MG63 (cell line): ENCODE measurements at regions not wholly inside any gene's neighbourhood (a gene's known extent, or its start where the extent isn't known, plus 50 kb on each side); places are given as distances from the start of the nearest gene placed in this dataset.

Source experiments
- DNase-seq: peaks from one replicate; pipeline ENCODE4 v3.0.0-alpha.2; 2020
- H3K27me3 ChIP-seq: fragments of 250-450 bp; sonication (Bioruptor Pico); 2 replicates; pipeline ENCODE4 v1.5.1; 2020; ENCODE audit warnings: mild to moderate bottlenecking, moderate library complexity
- H3K36me3 ChIP-seq: fragments of 250-450 bp; sonication (Bioruptor Pico); 2 replicates; pipeline ENCODE4 v1.5.1; 2020; ENCODE audit warnings: mild to moderate bottlenecking, moderate library complexity
- H3K4me3 ChIP-seq: fragments of 250-450 bp; sonication (Bioruptor Pico); 2 replicates; pipeline ENCODE4 v1.5.1; 2020; ENCODE audit warnings: mild to moderate bottlenecking, moderate library complexity
- H3K9me3 ChIP-seq: fragments of 250-450 bp; sonication (Bioruptor Pico); 2 replicates; pipeline ENCODE4 v1.5.1; 2020; ENCODE audit warnings: mild to moderate bottlenecking, moderate library complexity

- H3K27me3 ChIP-seq, result no peaks in the 10 kb centered on the region
- H3K9me3 ChIP-seq, result no peaks in the 10 kb centered on the region
- no peaks in the 10 kb centered on the region for H3K36me3 ChIP-seq
- DNase-seq, result no peak
- H3K4me3 ChIP-seq, result no peak overlapping the region
Observed at GRCh38 chr5:71839096-71839884, 120.2 kb downstream of the CARTPT start.

- DNase-seq, result no peak
- no peaks in the 10 kb centered on the region for H3K36me3 ChIP-seq
- no peaks in the 10 kb centered on the region for H3K27me3 ChIP-seq
- H3K4me3 ChIP-seq, result no peak overlapping the region
- no peaks in the 10 kb centered on the region for H3K9me3 ChIP-seq
Observed at GRCh38 chr5:71841107-71841506, 122.0 kb downstream of the CARTPT start.

DNA sequence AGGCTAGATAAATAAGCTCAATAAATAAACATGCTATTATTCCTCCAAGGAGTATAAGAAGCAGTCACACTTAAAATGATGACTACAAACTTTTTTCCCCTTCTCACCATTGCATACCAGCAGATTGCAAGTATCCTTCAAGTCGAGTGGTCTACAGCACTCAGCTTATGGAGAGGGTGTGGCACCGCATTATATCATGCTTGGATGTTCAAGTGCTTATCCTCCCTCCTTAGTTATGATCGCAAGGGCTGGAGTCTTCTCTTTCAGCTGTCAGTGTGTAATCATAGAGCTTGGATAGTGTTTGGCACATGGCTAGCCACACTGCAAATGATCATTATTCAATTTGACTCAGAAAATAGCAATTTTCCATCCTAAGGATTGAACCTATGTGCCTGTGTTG lies 124.0 kb downstream of the CARTPT start:
- Histone ChIP-seq H3K36me3 (no peaks in the 10 kb centered on the region), H3K27me3 (no peaks in the 10 kb centered on the region), H3K4me3 (no peak overlapping the region), H3K9me3 (no peaks in the 10 kb centered on the region)
- no peak for DNase-seq

DNA sequence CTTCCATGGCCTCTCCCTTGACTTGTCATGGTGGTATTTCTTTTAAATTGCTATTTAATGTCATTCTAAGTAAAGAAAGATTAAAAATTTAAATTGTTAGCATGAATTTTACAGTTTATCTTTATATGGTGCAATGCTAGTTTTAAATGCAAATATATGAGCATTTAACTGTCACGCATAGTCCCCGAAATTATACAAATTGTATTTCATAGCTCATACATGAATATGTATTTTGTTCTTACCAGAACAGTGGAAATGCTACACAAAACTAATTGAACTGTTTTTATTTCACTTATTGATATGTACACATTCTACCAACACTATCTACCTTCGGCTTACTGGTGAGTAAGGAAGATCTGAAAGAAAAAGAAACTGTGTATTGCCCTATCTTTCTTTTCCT lies 125.8 kb downstream of the CARTPT start:
- Histone ChIP-seq H3K4me3 (no peak overlapping the region), H3K9me3 (no peaks in the 10 kb centered on the region), H3K36me3 (no peaks in the 10 kb centered on the region), H3K27me3 (no peaks in the 10 kb centered on the region)
- DNase-seq, result no peak

GRCh38 chr5:71859515-71859914 lies 140.4 kb downstream of the CARTPT start:
- Histone ChIP-seq H3K4me3 (no peak overlapping the region), H3K27me3 (no peaks in the 10 kb centered on the region), H3K9me3 (peaks cover 10% of the 10 kb centered on the region), H3K36me3 (no peaks in the 10 kb centered on the region)
- no peak for DNase-seq

GRCh38 chr5:71860048-71860447 lies 141.0 kb downstream of the CARTPT start:
- no peaks in the 10 kb centered on the region for H3K27me3 ChIP-seq
- peaks cover 8% of the 10 kb centered on the region for H3K9me3 ChIP-seq
- H3K36me3 ChIP-seq, result no peaks in the 10 kb centered on the region
- no peak for DNase-seq
- H3K4me3 ChIP-seq, result no peak overlapping the region

GRCh38 chr5:71861682-71862081 lies 142.6 kb downstream of the CARTPT start:
- Histone ChIP-seq H3K27me3 (no peaks in the 10 kb centered on the region), H3K4me3 (no peak overlapping the region), H3K9me3 (peaks cover under 1% of the 10 kb centered on the region; the same call in 1 of the 2 replicates), H3K36me3 (no peaks in the 10 kb centered on the region)
- no peak for DNase-seq

GRCh38 chr5:71862087-71862486 lies 143.0 kb downstream of the CARTPT start:
- Histone ChIP-seq H3K4me3 (no peak overlapping the region), H3K36me3 (no peaks in the 10 kb centered on the region), H3K9me3 (no peaks in the 10 kb centered on the region), H3K27me3 (no peaks in the 10 kb centered on the region)
- no peak for DNase-seq

GRCh38 chr5:71862507-71863060 lies 143.5 kb downstream of the CARTPT start:
- H3K36me3 ChIP-seq, result no peaks in the 10 kb centered on the region
- H3K27me3 ChIP-seq, result no peaks in the 10 kb centered on the region
- no peak for DNase-seq
- no peaks in the 10 kb centered on the region for H3K9me3 ChIP-seq
- no peak overlapping the region for H3K4me3 ChIP-seq

GRCh38 chr5:71864730-71865601 lies 145.9 kb downstream of the CARTPT start:
- H3K27me3 ChIP-seq, result no peaks in the 10 kb centered on the region
- no peak overlapping the region for H3K4me3 ChIP-seq
- H3K9me3 ChIP-seq, result no peaks in the 10 kb centered on the region
- no peaks in the 10 kb centered on the region for H3K36me3 ChIP-seq
- DNase-seq, result peak; percentile 90

DNA sequence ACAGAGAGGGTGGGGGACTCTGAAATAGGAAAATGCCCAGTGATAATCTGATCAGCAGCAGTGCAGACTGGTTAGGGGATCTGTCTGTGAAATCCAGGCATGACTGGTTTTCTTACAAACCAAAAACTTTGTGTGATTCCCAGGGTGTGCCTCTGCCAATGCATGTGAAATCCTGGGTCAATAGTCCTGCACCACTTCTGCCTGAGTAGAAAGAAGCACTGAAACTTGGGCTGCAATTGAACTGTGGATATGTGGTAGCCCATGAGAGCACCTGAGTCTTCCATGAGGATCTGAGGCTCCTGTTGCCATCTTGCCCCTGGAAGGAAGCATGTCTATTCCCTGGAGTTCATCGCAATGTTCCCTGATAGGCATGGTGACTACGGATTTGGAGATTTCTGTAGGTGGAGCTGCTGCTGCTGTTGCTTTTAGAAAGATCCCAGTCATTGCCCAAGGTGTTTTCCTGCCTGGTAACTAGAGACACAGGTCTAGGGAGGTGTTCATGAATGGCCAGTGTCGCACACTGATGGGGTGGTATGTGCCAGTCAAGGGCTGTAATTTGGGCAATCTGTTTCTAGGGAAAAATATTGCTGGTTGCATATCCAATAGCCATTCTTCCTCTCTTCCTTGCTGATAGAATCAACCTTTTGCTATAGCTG lies 146.7 kb downstream of the CARTPT start:
- no peaks in the 10 kb centered on the region for H3K36me3 ChIP-seq
- H3K27me3 ChIP-seq, result no peaks in the 10 kb centered on the region
- no peak overlapping the region for H3K4me3 ChIP-seq
- no peak for DNase-seq
- no peaks in the 10 kb centered on the region for H3K9me3 ChIP-seq

DNA sequence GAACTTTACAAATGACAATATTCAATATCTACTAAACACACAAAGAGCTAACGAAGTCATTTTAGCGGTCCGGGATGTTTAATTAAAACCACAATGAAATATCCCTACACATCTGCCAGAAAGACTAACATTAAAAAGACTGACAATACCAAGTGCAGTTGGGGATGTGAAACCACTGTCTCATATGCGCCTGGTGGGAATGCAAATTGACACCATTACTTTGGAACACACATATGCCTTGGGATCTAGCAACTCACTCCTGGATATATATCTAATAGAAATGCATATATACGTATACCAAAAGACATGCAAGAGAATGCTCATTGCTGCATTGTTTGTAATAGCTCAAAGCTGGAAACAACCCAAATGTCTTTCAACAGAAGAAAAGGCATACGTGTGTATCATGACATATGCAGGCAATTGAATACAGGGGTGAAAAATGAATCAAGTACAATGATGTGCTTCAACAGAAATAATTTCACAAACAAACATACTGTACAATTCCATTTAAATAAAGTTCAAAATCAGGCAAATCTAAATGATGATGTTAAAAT lies 153.3 kb downstream of the CARTPT start:
- no peak for DNase-seq
- H3K36me3 ChIP-seq, result no peaks in the 10 kb centered on the region

GRCh38 chr5:71873191-71873591 lies 154.1 kb downstream of the CARTPT start:
- no peak for DNase-seq
- no peaks in the 10 kb centered on the region for H3K36me3 ChIP-seq

More for the DNA sequence above, 153.3 kb downstream of the CARTPT start:
- Histone ChIP-seq H3K9me3 (no peaks in the 10 kb centered on the region), H3K27me3 (no peaks in the 10 kb centered on the region), H3K4me3 (no peak overlapping the region)

DNA sequence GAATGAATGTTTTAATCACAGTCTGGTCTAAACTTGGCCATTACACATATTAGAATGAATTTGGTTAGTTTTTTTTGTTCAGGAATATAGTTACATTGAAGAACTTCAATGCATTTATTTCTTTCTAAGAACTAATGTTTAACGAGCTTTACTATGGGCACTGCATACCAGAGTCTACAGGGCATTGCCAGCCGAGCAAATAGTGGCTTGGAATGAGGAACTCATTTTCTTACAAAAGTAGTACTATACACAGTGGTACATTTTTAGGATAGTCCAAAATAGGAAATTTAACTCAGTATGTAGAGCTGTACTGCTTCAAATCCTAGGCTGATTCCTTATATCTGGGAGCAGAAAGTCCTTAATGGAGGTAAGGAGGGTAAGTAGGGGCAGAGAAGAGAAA lies 155.4 kb downstream of the CARTPT start:
- H3K27me3 ChIP-seq, result no peaks in the 10 kb centered on the region
- no peaks in the 10 kb centered on the region for H3K36me3 ChIP-seq
- DNase-seq, result no peak
- H3K9me3 ChIP-seq, result no peaks in the 10 kb centered on the region
- H3K4me3 ChIP-seq, result no peak overlapping the region

More at GRCh38 chr5:71873191-71873591, 154.1 kb downstream of the CARTPT start:
- H3K27me3 ChIP-seq, result no peaks in the 10 kb centered on the region
- H3K9me3 ChIP-seq, result no peaks in the 10 kb centered on the region
- no peak overlapping the region for H3K4me3 ChIP-seq

DNA sequence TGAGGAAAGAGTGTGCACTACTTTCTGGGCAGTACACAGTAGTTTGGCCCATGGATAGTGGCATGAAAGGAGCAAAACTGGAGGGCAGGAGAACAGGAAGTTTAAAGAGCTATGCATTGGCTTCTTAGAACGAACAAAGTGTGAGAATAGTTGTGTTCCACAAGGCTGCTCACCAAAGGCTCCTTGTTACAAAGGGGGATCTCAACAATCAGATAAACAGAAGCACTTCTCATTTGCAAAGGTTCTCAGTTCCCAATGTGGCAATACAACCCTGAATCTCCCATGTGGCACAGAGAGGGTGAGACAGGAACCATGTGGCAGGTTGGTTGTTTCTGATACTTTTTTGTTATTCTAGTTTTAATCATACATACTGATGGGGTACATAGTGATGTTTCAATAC lies 158.4 kb downstream of the CARTPT start:
- no peak for DNase-seq
- Histone ChIP-seq H3K27me3 (no peaks in the 10 kb centered on the region), H3K9me3 (no peaks in the 10 kb centered on the region), H3K4me3 (no peak overlapping the region), H3K36me3 (no peaks in the 10 kb centered on the region)

DNA sequence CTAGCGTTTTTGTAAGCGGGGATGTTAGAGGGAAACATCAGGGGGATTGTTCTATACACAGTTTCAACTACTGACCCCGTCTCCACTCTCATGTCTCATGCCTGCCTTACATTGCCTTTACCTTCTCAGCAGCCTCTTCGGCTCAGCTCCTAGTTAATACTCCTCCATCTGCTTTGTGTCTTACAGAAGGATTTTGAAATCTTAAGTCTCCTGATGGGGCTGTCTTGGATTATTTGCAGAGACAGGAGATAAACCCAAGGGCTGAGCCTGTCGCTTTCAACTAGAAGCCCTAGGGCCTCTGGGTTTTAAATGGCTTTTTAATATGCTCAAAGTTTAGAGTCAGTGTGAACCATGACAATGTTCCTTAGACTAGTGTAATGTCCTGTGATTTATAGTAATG lies 161.5 kb downstream of the CARTPT start:
- Histone ChIP-seq H3K9me3 (no peaks in the 10 kb centered on the region), H3K4me3 (no peak overlapping the region), H3K36me3 (no peaks in the 10 kb centered on the region), H3K27me3 (no peaks in the 10 kb centered on the region)
- DNase-seq, result no peak
